ENCODE measurements at regions not wholly inside any gene's neighbourhood (a gene's known extent, or its start where the extent isn't known, plus 50 kb on each side); places are given as distances from the start of the nearest gene placed in this dataset.

GRCh38 chr2:221202431-221202830 is 369.7 kb downstream of the EPHA4 start:
- no peak for TF ChIP-seq CTCF (IDR thresholded peaks at IDR 0.05; ENCODE audit: unreplicated experiment)
- H3K27ac Mint-ChIP-seq (ENCODE audit: low read depth, unreplicated experiment), result no peak overlapping the region
- ChIA-PET CTCF (no interaction called here), POLR2A (no interaction called here)
- no peaks in the 10 kb centered on the region for H3K9me3 Mint-ChIP-seq (ENCODE audit: unreplicated experiment)
- H3K4me1 Mint-ChIP-seq (ENCODE audit: insufficient read depth, unreplicated experiment), result no peaks in the 10 kb centered on the region
- no peaks in the 10 kb centered on the region for H3K27me3 Mint-ChIP-seq (ENCODE audit: insufficient read depth, unreplicated experiment)
- BruUV-seq (replicated peaks), result no TSS peak
- intact Hi-C loops (cut with micrococcal nuclease), result no loop called here
- DNase-seq (ENCODE audit: unreplicated experiment), result no peak
- H3K4me3 Mint-ChIP-seq (ENCODE audit: unreplicated experiment), result no peak overlapping the region
- H3K36me3 Mint-ChIP-seq (ENCODE audit: insufficient read depth, unreplicated experiment), result no peaks in the 10 kb centered on the region

GRCh38 chr2:221203125-221203524 is 369.0 kb downstream of the EPHA4 start:
- intact Hi-C loops (cut with micrococcal nuclease), result no loop called here
- Mint-ChIP-seq H3K4me1 (ENCODE audit: insufficient read depth, unreplicated experiment) (no peaks in the 10 kb centered on the region), H3K9me3 (ENCODE audit: unreplicated experiment) (no peaks in the 10 kb centered on the region), H3K36me3 (ENCODE audit: insufficient read depth, unreplicated experiment) (no peaks in the 10 kb centered on the region), H3K4me3 (ENCODE audit: unreplicated experiment) (no peak overlapping the region), H3K27ac (ENCODE audit: low read depth, unreplicated experiment) (no peak overlapping the region), H3K27me3 (ENCODE audit: insufficient read depth, unreplicated experiment) (no peaks in the 10 kb centered on the region)
- no TSS peak for BruUV-seq (replicated peaks)
- ChIA-PET CTCF (no interaction called here), POLR2A (no interaction called here)
- DNase-seq (ENCODE audit: unreplicated experiment), result no peak
- TF ChIP-seq CTCF (IDR thresholded peaks at IDR 0.05; ENCODE audit: unreplicated experiment), result no peak

- ChIA-PET CTCF (interaction anchor here (0.6 kb wide), 1 partner anchor 211 kb away, joined by 3 read pairs; no protein-coding TSS in a partner anchor), POLR2A (no interaction called here)
- Mint-ChIP-seq H3K27ac (ENCODE audit: low read depth, unreplicated experiment) (no peak overlapping the region), H3K9me3 (ENCODE audit: unreplicated experiment) (no peaks in the 10 kb centered on the region), H3K4me3 (ENCODE audit: unreplicated experiment) (no peak overlapping the region), H3K36me3 (ENCODE audit: insufficient read depth, unreplicated experiment) (no peaks in the 10 kb centered on the region), H3K4me1 (ENCODE audit: insufficient read depth, unreplicated experiment) (no peaks in the 10 kb centered on the region), H3K27me3 (ENCODE audit: insufficient read depth, unreplicated experiment) (no peaks in the 10 kb centered on the region)
- TF ChIP-seq CTCF (IDR thresholded peaks at IDR 0.05; ENCODE audit: unreplicated experiment), result no peak
- DNase-seq (ENCODE audit: unreplicated experiment), result peak; percentile 56
- intact Hi-C loops (cut with micrococcal nuclease), result no loop called here
- no TSS peak for BruUV-seq (replicated peaks)
Observed at GRCh38 chr2:221203856-221204255, 368.2 kb downstream of the EPHA4 start.

- ChIA-PET POLR2A (no interaction called here), CTCF (interaction anchor here (0.6 to 0.7 kb wide), 2 partner anchors 102 to 645 kb away, joined by 3 to 4 read pairs; no protein-coding TSS in a partner anchor)
- intact Hi-C loops (cut with micrococcal nuclease), result no loop called here
- TF ChIP-seq CTCF (IDR thresholded peaks at IDR 0.05; ENCODE audit: unreplicated experiment), result no peak
- no peak for DNase-seq (ENCODE audit: unreplicated experiment)
- BruUV-seq (replicated peaks), result no TSS peak
- Mint-ChIP-seq H3K27me3 (ENCODE audit: insufficient read depth, unreplicated experiment) (no peaks in the 10 kb centered on the region), H3K36me3 (ENCODE audit: insufficient read depth, unreplicated experiment) (no peaks in the 10 kb centered on the region), H3K4me1 (ENCODE audit: insufficient read depth, unreplicated experiment) (no peaks in the 10 kb centered on the region), H3K9me3 (ENCODE audit: unreplicated experiment) (no peaks in the 10 kb centered on the region), H3K4me3 (ENCODE audit: unreplicated experiment) (no peak overlapping the region), H3K27ac (ENCODE audit: low read depth, unreplicated experiment) (no peak overlapping the region)
Observed at GRCh38 chr2:221204699-221205098, 367.4 kb downstream of the EPHA4 start.
